Retinal pigment epithelial cell (primary cell): ENCODE measurements at regions not wholly inside any gene's neighbourhood (a gene's known extent, or its start where the extent isn't known, plus 50 kb on each side); places are given as distances from the start of the nearest gene placed in this dataset.
"Not testable (repeated sequence)": the region's sequence is repeated elsewhere in the genome, so short reads cannot be mapped to it uniquely, and the experiment has no call there.

Source experiments
- DNase-seq: peaks from one replicate; pipeline ENCODE4 v3.0.0-alpha.2; 2010; ENCODE audit warnings: low read depth
- H3K4me3 ChIP-seq: 2 replicates; pipeline ENCODE4 v1.5.1; 2011; ENCODE audit warnings: mild to moderate bottlenecking, low read length, control low read depth, moderate library complexity
- TF ChIP-seq, protein P1 (sequence below): conservative IDR thresholded peaks from 2 replicates; pipeline ENCODE4 v1.5.1; 2011; ENCODE audit warnings: low read depth, low read length, control low read depth, inconsistent platforms

DNA sequence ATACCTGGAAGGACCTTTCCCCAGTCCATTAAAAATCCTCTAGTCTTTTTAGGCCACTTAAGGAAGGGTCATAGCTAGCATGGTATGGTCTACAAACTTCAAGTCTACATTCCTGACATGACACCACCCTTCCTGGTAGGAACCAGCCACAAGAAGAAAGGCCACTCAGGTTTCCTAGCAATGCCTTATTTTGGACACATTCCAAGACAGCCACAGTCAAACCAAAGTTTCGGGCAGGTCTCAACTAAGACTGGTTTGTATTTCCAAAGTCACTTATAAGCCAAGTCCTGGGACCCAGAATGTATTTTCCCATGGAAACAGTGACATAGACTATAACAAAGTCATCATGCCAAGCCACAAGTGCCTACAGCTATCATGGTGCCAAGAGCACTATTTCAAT, 50.6 kb upstream of the SLC44A3 start:
- no peak for DNase-seq
- H3K4me3 ChIP-seq, result no peak overlapping the region
- TF ChIP-seq, protein P1, sequence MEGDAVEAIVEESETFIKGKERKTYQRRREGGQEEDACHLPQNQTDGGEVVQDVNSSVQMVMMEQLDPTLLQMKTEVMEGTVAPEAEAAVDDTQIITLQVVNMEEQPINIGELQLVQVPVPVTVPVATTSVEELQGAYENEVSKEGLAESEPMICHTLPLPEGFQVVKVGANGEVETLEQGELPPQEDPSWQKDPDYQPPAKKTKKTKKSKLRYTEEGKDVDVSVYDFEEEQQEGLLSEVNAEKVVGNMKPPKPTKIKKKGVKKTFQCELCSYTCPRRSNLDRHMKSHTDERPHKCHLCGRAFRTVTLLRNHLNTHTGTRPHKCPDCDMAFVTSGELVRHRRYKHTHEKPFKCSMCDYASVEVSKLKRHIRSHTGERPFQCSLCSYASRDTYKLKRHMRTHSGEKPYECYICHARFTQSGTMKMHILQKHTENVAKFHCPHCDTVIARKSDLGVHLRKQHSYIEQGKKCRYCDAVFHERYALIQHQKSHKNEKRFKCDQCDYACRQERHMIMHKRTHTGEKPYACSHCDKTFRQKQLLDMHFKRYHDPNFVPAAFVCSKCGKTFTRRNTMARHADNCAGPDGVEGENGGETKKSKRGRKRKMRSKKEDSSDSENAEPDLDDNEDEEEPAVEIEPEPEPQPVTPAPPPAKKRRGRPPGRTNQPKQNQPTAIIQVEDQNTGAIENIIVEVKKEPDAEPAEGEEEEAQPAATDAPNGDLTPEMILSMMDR, result no peak

DNA sequence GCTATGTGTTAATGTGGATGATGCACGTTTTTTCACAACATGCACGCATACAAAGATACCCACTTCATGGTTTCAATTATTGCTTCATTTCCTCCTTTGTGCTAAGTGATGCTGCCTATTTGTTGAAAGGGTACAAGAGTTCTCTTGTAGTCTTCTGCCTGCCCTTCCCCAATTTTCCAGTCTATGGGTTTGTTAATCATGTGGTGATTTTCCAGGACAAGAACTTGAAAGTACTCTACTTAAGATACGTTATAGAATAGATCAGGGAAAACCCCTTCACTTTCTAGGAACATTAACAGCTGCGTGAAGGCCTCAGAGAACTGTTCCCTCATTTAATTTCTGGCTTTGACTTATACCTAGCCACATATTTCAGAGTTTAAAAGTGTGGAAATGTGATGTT, 52.1 kb upstream of the SLC44A3 start:
- H3K4me3 ChIP-seq, result no peak overlapping the region
- TF ChIP-seq, protein P1, result no peak
- DNase-seq, result no peak

DNA sequence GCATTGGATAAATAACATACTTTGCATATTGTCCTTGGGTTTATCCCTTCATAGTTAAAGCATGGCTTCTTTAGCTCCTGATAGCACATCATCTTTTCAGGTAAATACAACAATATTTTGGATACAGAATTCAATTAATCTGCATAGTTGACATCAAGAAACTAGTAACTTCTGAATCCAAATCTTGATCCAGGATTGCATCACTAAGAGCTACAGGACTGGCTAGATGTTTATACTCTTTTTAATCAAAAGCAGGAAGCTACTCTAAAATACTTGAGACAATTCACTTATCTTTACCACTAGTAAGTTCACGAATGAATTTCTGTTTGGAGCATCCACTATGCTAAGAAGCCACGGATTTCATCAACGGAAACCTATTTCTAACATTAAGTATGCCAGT, 54.2 kb upstream of the SLC44A3 start:
- TF ChIP-seq, protein P1, result no peak
- no peak overlapping the region for H3K4me3 ChIP-seq
- DNase-seq, result no peak

DNA sequence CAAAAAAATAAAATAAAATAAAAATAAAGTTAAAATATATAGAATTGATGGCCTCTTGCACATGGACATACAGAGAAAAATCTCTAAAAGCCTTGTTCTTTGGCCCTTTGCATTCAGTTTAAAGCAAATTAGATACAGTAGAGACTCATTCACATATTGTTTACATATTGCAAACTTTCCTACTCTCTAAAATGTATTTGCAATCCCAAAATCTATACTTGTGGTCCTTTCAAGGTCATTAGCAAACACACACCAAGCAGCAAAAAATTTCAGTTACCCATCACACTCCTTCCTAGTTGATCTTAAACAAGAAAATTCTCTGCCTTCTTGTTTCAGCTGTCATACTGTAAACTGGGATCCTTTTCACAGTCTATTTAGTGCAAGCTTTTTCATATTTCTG, 61.0 kb upstream of the SLC44A3 start:
- no peak for DNase-seq
- TF ChIP-seq, protein P1, result no peak
- no peak overlapping the region for H3K4me3 ChIP-seq

DNA sequence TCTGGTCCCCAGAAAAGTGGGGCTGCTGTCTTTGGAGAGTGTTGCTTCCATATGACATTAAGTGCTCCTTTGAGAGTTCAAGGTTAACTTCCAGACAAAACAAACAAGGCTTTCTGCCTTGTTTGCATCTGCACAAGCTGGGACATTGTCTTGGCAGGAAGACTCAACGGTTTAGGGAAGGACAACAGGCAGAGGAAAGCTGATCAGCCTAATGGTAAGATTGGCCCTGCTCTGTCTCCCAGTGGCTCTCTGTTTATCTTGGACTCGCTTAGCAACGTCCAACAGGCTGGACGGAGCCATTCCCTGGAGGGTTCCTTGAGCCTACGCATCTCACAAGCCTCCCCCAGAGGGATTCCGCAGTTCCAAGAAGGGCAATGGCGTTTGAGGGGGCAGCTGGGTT, 62.2 kb upstream of the SLC44A3 start:
- no peak for DNase-seq
- TF ChIP-seq, protein P1, result no peak
- H3K4me3 ChIP-seq, result no peak overlapping the region

DNA sequence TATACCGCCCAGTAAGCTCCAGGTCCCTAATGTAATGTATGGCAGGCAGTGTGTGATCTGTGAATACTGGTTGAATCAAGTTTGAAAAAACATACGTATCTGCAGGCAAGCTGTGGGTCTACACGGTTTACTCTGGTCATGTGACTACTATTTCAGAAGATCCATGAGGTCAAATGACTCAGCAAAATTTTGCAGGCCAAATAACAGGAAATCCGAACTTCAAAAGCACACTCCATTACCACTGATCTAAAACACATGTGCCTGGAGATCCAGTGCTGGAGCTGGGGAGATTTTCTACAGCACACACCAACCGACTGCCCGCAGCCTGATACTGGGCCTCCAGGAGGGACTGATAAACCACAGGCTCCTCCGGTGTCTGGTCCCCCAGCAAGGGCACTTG, 64.5 kb upstream of the SLC44A3 start:
- no peak for DNase-seq
- no peak overlapping the region for H3K4me3 ChIP-seq
- TF ChIP-seq, protein P1, result no peak

DNA sequence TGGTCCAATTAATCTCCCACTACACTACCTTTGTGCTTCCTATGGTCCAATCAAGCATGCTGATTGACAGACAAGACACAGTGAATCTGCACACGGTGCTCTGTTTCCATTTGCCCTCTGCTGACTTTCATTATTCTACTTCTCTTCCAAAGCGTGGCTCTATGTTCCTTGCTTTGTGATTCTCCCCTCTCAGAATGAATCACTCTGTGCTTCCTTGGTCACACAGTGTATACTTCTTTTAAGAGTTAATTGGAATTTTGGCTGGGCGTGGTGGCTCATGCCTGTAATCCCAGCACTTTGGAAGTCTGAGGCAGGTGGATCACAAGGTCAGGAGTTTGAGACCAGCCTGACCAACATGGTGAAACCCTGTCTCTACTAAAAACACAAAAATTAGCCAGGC, 65.1 kb upstream of the SLC44A3 start:
- H3K4me3 ChIP-seq, DNase-seq: not testable (repeated sequence)

DNA sequence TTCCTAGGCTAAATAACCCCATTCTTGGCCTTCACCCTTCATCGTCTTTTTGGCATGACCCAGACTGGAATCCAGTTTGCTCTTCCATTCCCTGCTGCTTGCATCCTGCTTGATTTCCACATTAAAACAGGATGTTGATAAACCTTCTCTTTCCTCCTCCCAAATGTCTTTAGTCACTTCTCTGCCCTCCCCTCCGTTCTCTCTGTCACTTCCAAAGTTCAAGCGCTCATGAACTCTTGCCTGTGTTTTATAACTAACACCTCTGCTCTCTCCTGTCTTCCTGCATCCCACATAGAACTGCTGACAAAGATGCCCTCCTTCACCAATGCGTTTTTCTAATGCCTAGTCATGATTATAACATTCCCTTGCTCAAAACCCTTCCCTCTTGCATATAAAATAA, 65.6 kb upstream of the SLC44A3 start:
- no peak for DNase-seq
- TF ChIP-seq, protein P1, result no peak
- H3K4me3 ChIP-seq, result no peak overlapping the region
